ENCODE measurements at regions not wholly inside any gene's neighbourhood (a gene's known extent, or its start where the extent isn't known, plus 50 kb on each side); places are given as distances from the start of the nearest gene placed in this dataset.

- Histone ChIP-seq H3K9me3 (replicated peaks; ENCODE audit: control insufficient read depth, insufficient read depth, low read length) (no peaks in the 10 kb centered on the region), H3K9ac (replicated peaks; ENCODE audit: extremely low read depth, insufficient read depth, low read length) (no peak overlapping the region), H4K20me1 (replicated peaks; ENCODE audit: control insufficient read depth, extremely low read depth, insufficient read depth, low read length) (no peaks in the 10 kb centered on the region), H3K27me3 (ENCODE audit: control insufficient read depth in 2 of 2, insufficient read depth in 2 of 2, low read length in 2 of 2) (no peaks in the 10 kb centered on the region), H3K9me1 (replicated peaks; ENCODE audit: control insufficient read depth, extremely low read depth, insufficient read depth, low read length) (no peaks in the 10 kb centered on the region), H3K27ac (ENCODE audit: insufficient read depth, low read depth, low read length) (no peak overlapping the region), H2AFZ (ENCODE audit: low read depth, low read length) (no peak overlapping the region), H3K4me3 (replicated peaks in 1 of 3; ENCODE audit: insufficient read depth in 1 of 3, low read depth in 1 of 3, low read length in 3 of 3) (no peak overlapping the region), H3K79me2 (ENCODE audit: control insufficient read depth, insufficient read depth, low read length) (no peaks in the 10 kb centered on the region), H3K4me2 (ENCODE audit: insufficient read depth, low read length) (no peak overlapping the region), H3K4me1 (ENCODE audit: control insufficient read depth, extremely low read depth, insufficient read depth, low read length) (no peaks in the 10 kb centered on the region), H3K36me3 (ENCODE audit: control insufficient read depth in 2 of 2, extremely low read depth in 1 of 2, insufficient read depth in 2 of 2, low read length in 2 of 2) (no peaks in the 10 kb centered on the region)
- POLR2A ChIA-PET, result no interaction called here
- DNase-seq (ENCODE audit: low read depth, low spot score), result no peak
- dilution Hi-C loops (cut with MboI; ENCODE audit: extremely low pct_ligation_motif_present, low sequenced_read_pairs), result no loop called here
- TF ChIP-seq EZH2 (IDR thresholded peaks at IDR 0.05; ENCODE audit: borderline replicate concordance, low read depth, low read length, severe bottlenecking) (no peak), POLR2A (IDR thresholded peaks at IDR 0.05; ENCODE audit: low read depth, low read length) (no peak), MYC (IDR thresholded peaks at IDR 0.05; ENCODE audit: low read depth, low read length) (no peak), POLR2AphosphoS5 (IDR thresholded peaks at IDR 0.05; ENCODE audit: insufficient read depth, low read depth, low read length) (no peak), JUN (IDR thresholded peaks at IDR 0.05; ENCODE audit: borderline replicate concordance, insufficient read depth, insufficient read length, low read depth) (no peak), GATA2 (IDR thresholded peaks at IDR 0.05; ENCODE audit: insufficient read depth, insufficient read length, low read depth, low read length) (no peak), FOS (IDR thresholded peaks at IDR 0.05; ENCODE audit: borderline replicate concordance, insufficient read depth, low read length) (no peak), MAX (IDR thresholded peaks at IDR 0.05; ENCODE audit: insufficient read depth, insufficient read length) (no peak), CTCF (IDR thresholded peaks at IDR 0.05; ENCODE audit: extremely low read depth in 1 of 2, insufficient read depth in 1 of 2, low read depth in 1 of 2, low read length in 2 of 2) (no peak)
- no TSS peak for BruUV-seq (replicated peaks)
- intact Hi-C loops (cut with micrococcal nuclease), result no loop called here
- CTCF ChIA-PET, result no interaction called here
- FAIRE-seq, result no peak
These were observed 1766.9 kb downstream of the SLITRK1 start for GRCh38 chr13:82115391-82115790.

Measured in endothelial cell of umbilical vein (primary cell).